Mammary epithelial cell (primary cell): ENCODE measurements at regions not wholly inside any gene's neighbourhood (a gene's known extent, or its start where the extent isn't known, plus 50 kb on each side); places are given as distances from the start of the nearest gene placed in this dataset.

Experiments used
- CTCF ChIP-seq, 2 donors: IDR thresholded peaks in 1 of 2; conservative IDR thresholded peaks in 1 of 2; 2 replicates each; pipeline ENCODE4 v1.5.1; 2011 to 2012; ENCODE audit warnings: inconsistent platforms in 2 of 2, low read length in 2 of 2, mild to moderate bottlenecking in 2 of 2, control low read depth in 1 of 2, low read depth in 1 of 2; ENCODE audit not compliant: insufficient read depth in 1 of 2; ENCODE audit errors: extremely low read depth in 1 of 2
- EZH2 ChIP-seq: IDR thresholded peaks from 2 replicates; pipeline ENCODE4 v1.6.1; 2012; ENCODE audit warnings: low read length, inconsistent platforms, borderline replicate concordance

- TF ChIP-seq CTCF (conservative IDR thresholded peaks at IDR 0.05 in 1 of 2, IDR thresholded peaks at IDR 0.05 in 1 of 2; ENCODE audit: extremely low read depth in 1 of 2, insufficient read depth in 1 of 2, low read depth in 1 of 2, low read length in 2 of 2) (peak; percentile 71 to 75), EZH2 (no peak)
Observed at GRCh38 chr5:167049043-167049663, 1242.3 kb upstream of the WWC1 start.
